GM13976 (cell line): ENCODE measurements at regions not wholly inside any gene's neighbourhood (a gene's known extent, or its start where the extent isn't known, plus 50 kb on each side); places are given as distances from the start of the nearest gene placed in this dataset.

Experiments used
- DNase-seq: peaks from one replicate; pipeline ENCODE4 v3.0.0; 2012; ENCODE audit warnings: low spot score
- in situ Hi-C: fragments of 300-500 bp; cut with MboI; formaldehyde crosslinking; loops from one replicate; pipeline ENCODE4 v1.12.0; 2022; ENCODE audit warnings: low sequenced_read_pairs, mixed read lengths, inconsistent platforms; ENCODE audit not compliant: unreplicated experiment
- TF ChIP-seq, protein P1 (sequence below): IDR thresholded peaks from 2 replicates; pipeline ENCODE4 v1.5.1; 2012; ENCODE audit warnings: borderline replicate concordance, mild to moderate bottlenecking; ENCODE audit not compliant: insufficient read depth; ENCODE audit errors: extremely low read depth, missing control alignments, control extremely low read depth

GRCh38 chr12:28766398-28766797 lies 382.7 kb upstream of the FAR2 start:
- in situ Hi-C loops, result no loop called here
- TF ChIP-seq, protein P1, sequence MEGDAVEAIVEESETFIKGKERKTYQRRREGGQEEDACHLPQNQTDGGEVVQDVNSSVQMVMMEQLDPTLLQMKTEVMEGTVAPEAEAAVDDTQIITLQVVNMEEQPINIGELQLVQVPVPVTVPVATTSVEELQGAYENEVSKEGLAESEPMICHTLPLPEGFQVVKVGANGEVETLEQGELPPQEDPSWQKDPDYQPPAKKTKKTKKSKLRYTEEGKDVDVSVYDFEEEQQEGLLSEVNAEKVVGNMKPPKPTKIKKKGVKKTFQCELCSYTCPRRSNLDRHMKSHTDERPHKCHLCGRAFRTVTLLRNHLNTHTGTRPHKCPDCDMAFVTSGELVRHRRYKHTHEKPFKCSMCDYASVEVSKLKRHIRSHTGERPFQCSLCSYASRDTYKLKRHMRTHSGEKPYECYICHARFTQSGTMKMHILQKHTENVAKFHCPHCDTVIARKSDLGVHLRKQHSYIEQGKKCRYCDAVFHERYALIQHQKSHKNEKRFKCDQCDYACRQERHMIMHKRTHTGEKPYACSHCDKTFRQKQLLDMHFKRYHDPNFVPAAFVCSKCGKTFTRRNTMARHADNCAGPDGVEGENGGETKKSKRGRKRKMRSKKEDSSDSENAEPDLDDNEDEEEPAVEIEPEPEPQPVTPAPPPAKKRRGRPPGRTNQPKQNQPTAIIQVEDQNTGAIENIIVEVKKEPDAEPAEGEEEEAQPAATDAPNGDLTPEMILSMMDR, result no peak

DNA sequence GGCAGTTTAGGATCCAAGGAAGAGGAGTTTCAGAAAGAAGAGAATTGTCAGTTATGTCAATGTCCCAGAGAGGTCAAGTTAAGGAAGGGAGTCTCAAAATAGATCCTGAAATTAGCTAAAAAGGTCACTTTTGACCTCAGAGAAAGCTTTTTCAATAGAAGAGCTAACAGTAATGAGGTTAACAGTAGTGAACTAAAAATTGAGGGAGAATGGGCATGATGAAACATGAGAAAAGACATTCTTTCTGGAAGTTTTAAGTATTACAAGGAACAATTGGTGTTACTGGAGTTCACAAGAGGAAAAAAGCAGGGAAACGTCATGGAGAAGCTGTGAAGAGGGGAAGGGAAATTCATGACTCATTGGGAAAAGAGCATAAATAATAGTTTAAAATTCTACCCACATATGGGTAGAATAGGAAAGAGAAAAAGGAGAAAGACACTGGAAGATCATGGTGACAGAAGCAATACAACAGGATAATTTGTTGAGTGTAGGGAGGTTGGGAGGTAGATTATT lies 381.2 kb upstream of the FAR2 start:
- in situ Hi-C loops, result no loop called here
- DNase-seq, result no peak
- TF ChIP-seq, protein P1, result no peak

More at GRCh38 chr12:28766398-28766797, 382.7 kb upstream of the FAR2 start:
- no peak for DNase-seq

DNA sequence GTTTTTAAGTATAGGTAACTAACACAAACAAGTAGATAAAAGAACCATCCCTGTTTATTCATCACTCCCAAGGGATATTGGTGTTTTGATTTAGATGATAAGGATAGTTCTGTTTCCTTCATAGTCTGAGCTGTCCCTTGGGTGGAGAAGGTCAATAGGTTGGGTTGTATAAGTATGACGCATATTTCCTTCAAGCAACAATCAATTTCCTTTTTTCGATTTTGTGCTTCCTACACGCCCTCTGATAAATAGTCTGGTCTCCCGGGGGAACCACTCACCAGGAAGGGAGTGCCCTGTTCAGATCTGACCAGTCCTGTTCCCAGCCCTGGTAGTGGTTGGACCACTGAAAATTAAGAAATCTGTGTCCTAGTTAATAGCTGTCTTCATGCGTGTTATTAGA lies 378.8 kb upstream of the FAR2 start:
- TF ChIP-seq, protein P1, result no peak
- no peak for DNase-seq
- in situ Hi-C loops, result no loop called here

- TF ChIP-seq, protein P1, result no peak
- no peak for DNase-seq
- in situ Hi-C loops, result no loop called here
These were observed 377.1 kb upstream of the FAR2 start for GRCh38 chr12:28771968-28772367.

DNA sequence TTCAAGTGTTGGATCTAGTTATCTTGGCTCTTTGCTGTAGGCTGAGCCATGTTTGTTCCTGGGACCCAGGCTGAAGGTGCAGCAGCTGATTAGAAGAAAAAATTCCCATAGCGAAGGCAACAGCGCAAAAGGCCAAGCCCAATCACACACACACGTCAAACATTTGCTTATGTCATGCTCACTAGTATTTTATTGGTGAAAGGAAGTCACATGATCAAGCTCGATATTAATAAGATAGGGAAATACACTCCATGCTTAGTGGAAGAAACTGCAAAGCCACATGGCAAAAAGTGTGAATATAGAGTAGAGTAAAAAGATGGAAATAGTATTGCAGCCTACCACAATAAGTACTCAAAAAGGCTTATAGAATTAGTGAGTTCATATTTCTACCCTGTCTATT lies 373.5 kb upstream of the FAR2 start:
- TF ChIP-seq, protein P1, result no peak
- in situ Hi-C loops, result no loop called here
- DNase-seq, result no peak

GRCh38 chr12:28776220-28776619 lies 372.9 kb upstream of the FAR2 start:
- in situ Hi-C loops, result no loop called here
- DNase-seq, result no peak
- TF ChIP-seq, protein P1, result no peak

- in situ Hi-C loops, result no loop called here
- DNase-seq, result no peak
These were observed 372.1 kb upstream of the FAR2 start for GRCh38 chr12:28776913-28777422.

More at GRCh38 chr12:28776913-28777422, 372.1 kb upstream of the FAR2 start:
- TF ChIP-seq, protein P1, result no peak
